OCI-M2 (cell line): ENCODE measurements at regions not wholly inside any gene's neighbourhood (a gene's known extent, or its start where the extent isn't known, plus 50 kb on each side); places are given as distances from the start of the nearest gene placed in this dataset.
"Not testable (repeated sequence)": the region's sequence is repeated elsewhere in the genome, so short reads cannot be mapped to it uniquely, and the experiment has no call there.

Source experiments
- DNase-seq: peaks from one replicate; lab custom pipeline; 2025; ENCODE audit not compliant: unreplicated experiment; lab: John Stamatoyannopoulos, UW

- DNase-seq, result no peak
Measured at GRCh38 chr3:8338424-8338823, 163.2 kb upstream of the LMCD1 start.

GRCh38 chr3:8341821-8342247, 159.8 kb upstream of the LMCD1 start:
- DNase-seq, result no peak

GRCh38 chr3:8343058-8343457, 158.6 kb upstream of the LMCD1 start:
- DNase-seq, result no peak

GRCh38 chr3:8345398-8345797, 156.2 kb upstream of the LMCD1 start:
- no peak for DNase-seq

- no peak for DNase-seq
Measured at GRCh38 chr3:8348076-8348475, 153.5 kb upstream of the LMCD1 start.

GRCh38 chr3:8352475-8352874, 149.1 kb upstream of the LMCD1 start:
- DNase-seq, result no peak

GRCh38 chr3:8353364-8353763, 148.3 kb upstream of the LMCD1 start:
- no peak for DNase-seq

GRCh38 chr3:8355346-8355745, 146.3 kb upstream of the LMCD1 start:
- no peak for DNase-seq

- DNase-seq, result not testable (repeated sequence)
Measured at GRCh38 chr3:8356066-8356465, 145.6 kb upstream of the LMCD1 start.

- DNase-seq, result no peak
Measured at GRCh38 chr3:8357859-8358258, 143.8 kb upstream of the LMCD1 start.

- DNase-seq, result no peak
Measured at GRCh38 chr3:8359133-8359532, 142.5 kb upstream of the LMCD1 start.

- no peak for DNase-seq
Measured at GRCh38 chr3:8363200-8363599, 138.4 kb upstream of the LMCD1 start.

- DNase-seq, result no peak
Measured at GRCh38 chr3:8365541-8365940, 136.1 kb upstream of the LMCD1 start.

- no peak for DNase-seq
Measured at GRCh38 chr3:8366219-8366810, 135.3 kb upstream of the LMCD1 start.

- DNase-seq, result no peak
Measured at GRCh38 chr3:8368598-8368997, 133.0 kb upstream of the LMCD1 start.

- DNase-seq, result no peak
Measured at GRCh38 chr3:8369638-8370037, 132.0 kb upstream of the LMCD1 start.

GRCh38 chr3:8371085-8371551, 130.5 kb upstream of the LMCD1 start:
- no peak for DNase-seq

GRCh38 chr3:8371960-8372463, 129.6 kb upstream of the LMCD1 start:
- no peak for DNase-seq

GRCh38 chr3:8380904-8381704, 120.5 kb upstream of the LMCD1 start:
- DNase-seq, result no peak

GRCh38 chr3:8385848-8386620, 115.6 kb upstream of the LMCD1 start:
- DNase-seq, result no peak

GRCh38 chr3:8387571-8387970, 114.1 kb upstream of the LMCD1 start:
- DNase-seq, result no peak

GRCh38 chr3:8399686-8400085, 101.9 kb upstream of the LMCD1 start:
- DNase-seq, result no peak
